ENCODE measurements at regions not wholly inside any gene's neighbourhood (a gene's known extent, or its start where the extent isn't known, plus 50 kb on each side); places are given as distances from the start of the nearest gene placed in this dataset.

- Mint-ChIP-seq H3K27ac (no peak overlapping the region), H3K4me1 (ENCODE audit: low read depth) (peaks cover 17% of the 10 kb centered on the region; the same call in 1 of the 2 replicates), H3K36me3 (ENCODE audit: low read depth) (peaks cover 9% of the 10 kb centered on the region; the same call in 1 of the 2 replicates), H3K9me3 (no peaks in the 10 kb centered on the region; the same call in 1 of the 2 replicates), H3K4me3 (no peak overlapping the region), H3K27me3 (ENCODE audit: insufficient read depth) (no peaks in the 10 kb centered on the region)
- DNase-seq: no peak
- TF ChIP-seq, protein P1, sequence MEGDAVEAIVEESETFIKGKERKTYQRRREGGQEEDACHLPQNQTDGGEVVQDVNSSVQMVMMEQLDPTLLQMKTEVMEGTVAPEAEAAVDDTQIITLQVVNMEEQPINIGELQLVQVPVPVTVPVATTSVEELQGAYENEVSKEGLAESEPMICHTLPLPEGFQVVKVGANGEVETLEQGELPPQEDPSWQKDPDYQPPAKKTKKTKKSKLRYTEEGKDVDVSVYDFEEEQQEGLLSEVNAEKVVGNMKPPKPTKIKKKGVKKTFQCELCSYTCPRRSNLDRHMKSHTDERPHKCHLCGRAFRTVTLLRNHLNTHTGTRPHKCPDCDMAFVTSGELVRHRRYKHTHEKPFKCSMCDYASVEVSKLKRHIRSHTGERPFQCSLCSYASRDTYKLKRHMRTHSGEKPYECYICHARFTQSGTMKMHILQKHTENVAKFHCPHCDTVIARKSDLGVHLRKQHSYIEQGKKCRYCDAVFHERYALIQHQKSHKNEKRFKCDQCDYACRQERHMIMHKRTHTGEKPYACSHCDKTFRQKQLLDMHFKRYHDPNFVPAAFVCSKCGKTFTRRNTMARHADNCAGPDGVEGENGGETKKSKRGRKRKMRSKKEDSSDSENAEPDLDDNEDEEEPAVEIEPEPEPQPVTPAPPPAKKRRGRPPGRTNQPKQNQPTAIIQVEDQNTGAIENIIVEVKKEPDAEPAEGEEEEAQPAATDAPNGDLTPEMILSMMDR (IDR thresholded peaks at IDR 0.05): no peak
These were observed 402.4 kb downstream of the ZFHX3 start for GRCh38 chr16:72645538-72645937.

- Mint-ChIP-seq H3K36me3 (ENCODE audit: low read depth) (peaks cover 9% of the 10 kb centered on the region; the same call in 1 of the 2 replicates), H3K4me1 (ENCODE audit: low read depth) (peaks cover 17% of the 10 kb centered on the region; the same call in 1 of the 2 replicates), H3K27ac (no peak overlapping the region), H3K4me3 (no peak overlapping the region), H3K9me3 (no peaks in the 10 kb centered on the region; the same call in 1 of the 2 replicates), H3K27me3 (ENCODE audit: insufficient read depth) (no peaks in the 10 kb centered on the region)
- no peak for DNase-seq
- TF ChIP-seq, protein P1 (IDR thresholded peaks at IDR 0.05): no peak
These were observed 403.0 kb downstream of the ZFHX3 start for GRCh38 chr16:72644911-72645310.

DNA sequence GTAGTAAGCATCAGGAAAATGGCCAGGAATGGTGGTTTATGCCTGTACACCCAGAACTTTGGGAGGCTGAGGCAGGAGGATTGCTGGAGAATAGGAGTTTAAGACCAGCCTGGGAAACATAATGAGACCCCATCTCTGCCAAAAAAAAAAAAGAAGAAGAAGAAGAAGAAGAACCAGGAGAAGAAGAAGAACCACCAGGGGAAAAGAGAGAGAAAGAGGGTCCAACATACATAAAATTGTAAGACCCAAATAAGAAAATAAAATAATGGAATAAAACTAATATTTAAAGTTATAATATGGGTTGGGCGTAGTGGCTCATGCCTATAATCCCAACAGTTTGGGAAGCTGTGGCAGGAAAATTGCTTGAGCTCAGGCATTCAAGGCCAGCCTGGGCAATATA, 408.4 kb downstream of the ZFHX3 start:
- Mint-ChIP-seq H3K27ac (no peak overlapping the region), H3K36me3 (ENCODE audit: low read depth) (peaks cover 17% of the 10 kb centered on the region), H3K4me3 (no peak overlapping the region), H3K4me1 (ENCODE audit: low read depth) (peaks cover 25% of the 10 kb centered on the region), H3K9me3 (peaks cover 7% of the 10 kb centered on the region), H3K27me3 (ENCODE audit: insufficient read depth) (peaks cover 2% of the 10 kb centered on the region; the same call in 1 of the 2 replicates)
- DNase-seq: no peak
- TF ChIP-seq, protein P1 (IDR thresholded peaks at IDR 0.05): no peak

DNA sequence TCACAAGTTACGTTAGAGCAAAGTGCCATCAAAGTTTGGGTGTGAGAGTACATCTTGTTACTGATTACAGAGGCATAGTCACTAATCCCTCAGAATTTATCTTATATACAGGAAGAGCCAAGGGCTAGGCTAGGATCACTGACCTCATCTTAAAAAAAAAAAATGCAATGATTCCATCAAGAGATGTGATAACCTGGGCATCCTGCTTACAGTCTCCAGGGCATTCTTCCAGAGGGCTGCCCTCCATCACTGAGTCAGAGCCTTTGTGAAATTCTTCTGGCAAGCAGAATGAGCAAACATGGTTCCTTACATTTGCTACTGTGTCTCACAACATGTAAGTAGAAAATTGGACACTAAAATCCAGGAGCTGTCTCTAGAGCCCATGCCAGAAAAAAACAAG, 410.6 kb downstream of the ZFHX3 start:
- H3K9me3 Mint-ChIP-seq: peaks cover 7% of the 10 kb centered on the region
- peaks cover 23% of the 10 kb centered on the region for H3K4me1 Mint-ChIP-seq (ENCODE audit: low read depth)
- H3K27ac Mint-ChIP-seq: peak overlapping the region; percentile 64
- H3K36me3 Mint-ChIP-seq (ENCODE audit: low read depth): peaks cover 13% of the 10 kb centered on the region
- TF ChIP-seq, protein P1 (IDR thresholded peaks at IDR 0.05): no peak
- peak overlapping the region; percentile 4 for H3K4me3 Mint-ChIP-seq
- peaks cover 2% of the 10 kb centered on the region; the same call in 1 of the 2 replicates for H3K27me3 Mint-ChIP-seq (ENCODE audit: insufficient read depth)
- peak; percentile 66 for DNase-seq

DNA sequence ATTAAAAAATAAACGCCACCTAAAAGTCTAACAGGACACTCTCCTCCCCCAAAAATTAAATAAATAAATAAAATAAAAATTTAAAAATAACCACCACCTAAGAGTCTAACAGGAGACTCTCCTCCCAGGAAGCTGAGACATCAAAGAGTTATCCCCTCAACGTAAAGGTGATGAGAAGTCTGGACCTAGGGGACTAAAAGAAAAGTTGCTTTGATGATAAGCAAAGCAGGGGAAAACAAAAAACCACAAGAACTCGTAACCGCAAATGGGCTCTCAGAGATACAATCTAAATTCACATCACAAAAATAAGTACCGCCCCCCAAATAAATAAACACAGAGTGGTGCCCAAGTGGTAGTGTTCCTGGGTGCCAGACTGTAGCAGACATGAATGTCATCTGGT, 412.2 kb downstream of the ZFHX3 start:
- Mint-ChIP-seq H3K4me1 (ENCODE audit: low read depth) (peaks cover 23% of the 10 kb centered on the region), H3K27ac (no peak overlapping the region), H3K36me3 (ENCODE audit: low read depth) (peaks cover 8% of the 10 kb centered on the region), H3K9me3 (peaks cover 7% of the 10 kb centered on the region), H3K27me3 (ENCODE audit: insufficient read depth) (peaks cover 2% of the 10 kb centered on the region; the same call in 1 of the 2 replicates), H3K4me3 (no peak overlapping the region)
- TF ChIP-seq, protein P1 (IDR thresholded peaks at IDR 0.05): no peak
- no peak for DNase-seq

Measured in HFFc6 (cell line).